IMR-90 (cell line): ENCODE measurements at regions not wholly inside any gene's neighbourhood (a gene's known extent, or its start where the extent isn't known, plus 50 kb on each side); places are given as distances from the start of the nearest gene placed in this dataset.

Source experiments
- ATAC-seq: fragments of 200-7000 bp; cut with Tn5 transposase; 2 replicates; pipeline ENCODE4 v1.9.1; 2020; ENCODE audit warnings: low read depth, mild to moderate bottlenecking, moderate library complexity
- BruUV-seq: library from RNA; stranded (reverse); fragments of 400-500 nt; replicated peaks from 2 replicates; lab custom pipeline; 2021; lab: Mats Ljungman, UMichigan
- CTCF ChIA-PET: fragments of 300-600 bp; formaldehyde crosslinking; extraction: SDS; loops from one replicate; lab custom pipeline; 2021; ENCODE audit warnings: antibody characterized with exemption; lab: Yijun Ruan, JAX
- POLR2A ChIA-PET: fragments of 300-600 bp; sonication (Branson Sonifier 250); formaldehyde crosslinking; loops from one replicate; lab custom pipeline; 2022; ENCODE audit warnings: antibody characterized with exemption; ENCODE audit not compliant: unreplicated experiment; lab: Charles Lee
- DNase-seq: peaks from one replicate; pipeline ENCODE4 v3.0.0; 2013
- H2AFZ ChIP-seq: replicated peaks from 2 replicates; pipeline ENCODE3; 2013; ENCODE audit warnings: low read length, mild to moderate bottlenecking; ENCODE audit not compliant: poor library complexity
- H2AK5ac ChIP-seq: 2 replicates; pipeline ENCODE4 v1.6.1; 2013; ENCODE audit warnings: low read depth, low read length, inconsistent platforms
- H2AK9ac ChIP-seq: replicated peaks from 2 replicates; pipeline ENCODE3; 2013; ENCODE audit warnings: mild to moderate bottlenecking, low read depth, low read length, moderate library complexity; ENCODE audit not compliant: poor library complexity
- H2BK120ac ChIP-seq: 2 replicates; pipeline ENCODE4 v1.6.1; 2013; ENCODE audit warnings: low read depth, low read length, inconsistent platforms
- H2BK15ac ChIP-seq: 3 replicates; pipeline ENCODE4 v1.6.1; 2013; ENCODE audit warnings: low read depth, low read length, inconsistent platforms
- H2BK20ac ChIP-seq: 2 replicates; pipeline ENCODE4 v1.6.1; 2013; ENCODE audit warnings: low read depth, mild to moderate bottlenecking, inconsistent platforms, low read length, moderate library complexity
- H2BK5ac ChIP-seq: 2 replicates; pipeline ENCODE4 v1.6.1; 2013; ENCODE audit warnings: mild to moderate bottlenecking, low read depth, low read length, inconsistent platforms; ENCODE audit not compliant: poor library complexity, severe bottlenecking
- H3K14ac ChIP-seq: replicated peaks from 2 replicates; pipeline ENCODE4 v1.6.1; 2013; ENCODE audit warnings: low read depth, low read length, inconsistent platforms
- H3K18ac ChIP-seq: 2 replicates; pipeline ENCODE4 v1.6.1; 2013; ENCODE audit warnings: low read depth, low read length, control low read depth
- H3K23ac ChIP-seq: 2 replicates; pipeline ENCODE4 v1.6.1; 2013; ENCODE audit warnings: low read depth, low read length, inconsistent platforms
- H3K27ac ChIP-seq: 2 replicates; pipeline ENCODE4 v1.5.1; 2013; ENCODE audit warnings: mild to moderate bottlenecking, control low read depth, low read length; ENCODE audit not compliant: insufficient read depth
- H3K27me3 ChIP-seq: 2 replicates; pipeline ENCODE4 v1.6.1; 2013; ENCODE audit warnings: low read length; ENCODE audit not compliant: control insufficient read depth, insufficient read depth
- H3K36me3 ChIP-seq: 2 replicates; pipeline ENCODE4 v1.6.1; 2013; ENCODE audit warnings: low read length, mixed read lengths; ENCODE audit not compliant: control insufficient read depth, insufficient read depth
- H3K4ac ChIP-seq: 2 replicates; pipeline ENCODE4 v1.6.1; 2013; ENCODE audit warnings: low read depth, low read length, inconsistent platforms
- H3K4me1 ChIP-seq: 2 replicates; pipeline ENCODE4 v1.6.1; 2013; ENCODE audit warnings: low read length, mixed read lengths; ENCODE audit not compliant: control insufficient read depth, insufficient read depth
- H3K4me2 ChIP-seq: 2 replicates; pipeline ENCODE4 v1.6.1; 2013; ENCODE audit warnings: low read depth, mild to moderate bottlenecking, control low read depth, low read length, moderate library complexity
- H3K4me3 ChIP-seq: 2 replicates; pipeline ENCODE4 v1.5.1; 2013; ENCODE audit warnings: low read depth, mild to moderate bottlenecking, control low read depth, low read length, moderate library complexity; ENCODE audit not compliant: insufficient read depth
- H3K56ac ChIP-seq: 2 replicates; pipeline ENCODE4 v1.6.1; 2013; ENCODE audit warnings: low read length, inconsistent platforms; ENCODE audit not compliant: insufficient read depth; ENCODE audit errors: extremely low read depth
- H3K79me1 ChIP-seq, 2 experiments: 2 replicates each; pipeline ENCODE4 v1.6.1; 2013; ENCODE audit warnings: low read length in 2 of 2, inconsistent platforms in 1 of 2, low read depth in 1 of 2
- H3K9ac ChIP-seq: 2 replicates; pipeline ENCODE4 v1.6.1; 2013; ENCODE audit warnings: low read depth, low read length, control low read depth
- H3K9me1 ChIP-seq: 2 replicates; pipeline ENCODE4 v1.6.1; 2013; ENCODE audit warnings: low read length, inconsistent platforms; ENCODE audit not compliant: insufficient read depth
- H3K9me3 ChIP-seq: 2 replicates; pipeline ENCODE4 v1.6.1; 2013; ENCODE audit warnings: low read length; ENCODE audit not compliant: control insufficient read depth, insufficient read depth
- H4K20me1 ChIP-seq: 2 replicates; pipeline ENCODE4 v1.6.1; 2013; ENCODE audit warnings: low read length, inconsistent platforms; ENCODE audit not compliant: insufficient read depth
- H4K5ac ChIP-seq: 2 replicates; pipeline ENCODE4 v1.6.1; 2013; ENCODE audit warnings: mild to moderate bottlenecking, low read depth, low read length, control low read depth
- H4K8ac ChIP-seq, 2 experiments: 2 replicates each; pipeline ENCODE4 v1.6.1; 2013; ENCODE audit warnings: low read depth in 2 of 2, low read length in 2 of 2, control low read depth in 1 of 2, inconsistent platforms in 1 of 2
- H4K91ac ChIP-seq: 2 replicates; pipeline ENCODE4 v1.6.1; 2013; ENCODE audit warnings: low read depth, low read length, inconsistent platforms; ENCODE audit not compliant: insufficient read depth
- CHD1 ChIP-seq: IDR thresholded peaks from 2 replicates; pipeline ENCODE4 v1.6.1; 2012; ENCODE audit warnings: low read depth, low read length, improper control_type of control experiment
- MAZ ChIP-seq: IDR thresholded peaks from 2 replicates; pipeline ENCODE4 v1.6.1; 2012; ENCODE audit warnings: low read depth, mild to moderate bottlenecking, low read length, improper control_type of control experiment, moderate library complexity, borderline replicate concordance
- SMC3 ChIP-seq: fragments of 150-350 bp; IDR thresholded peaks from 2 replicates; pipeline ENCODE4 v1.6.1; 2016; ENCODE audit warnings: low read depth, mild to moderate bottlenecking, antibody characterized with exemption, low read length, moderate library complexity
- WGBS, 2 experiments: methylation state at CpG; one replicate each; pipeline versions ENCODE4 v1.1.5 to v1.1.7; 2013; ENCODE audit warnings: missing lambda C conversion rate in 2 of 2; ENCODE audit not compliant: insufficient read length in 1 of 2; ENCODE audit errors: extremely low coverage in 2 of 2; 5-methylcytosine and 5-hydroxymethylcytosine counted together
- dilution Hi-C: fragments of 300-500 bp; cut with HindIII; formaldehyde crosslinking; loops from one replicate; pipeline ENCODE4 v1.14.3; 2018; ENCODE audit warnings: low sequenced_read_pairs; ENCODE audit not compliant: unreplicated experiment
- in situ Hi-C: fragments of 300-500 bp; cut with MboI; formaldehyde crosslinking; loops from 3 replicates; pipeline ENCODE4 v1.14.3; 2019; ENCODE audit warnings: low sequenced_read_pairs, inconsistent platforms, mixed read lengths
- intact Hi-C: fragments of 100-400 bp; cut with micrococcal nuclease; formaldehyde crosslinking; loops from 2 replicates; pipeline ENCODE4 v1.10.0; 2022

- Histone ChIP-seq H3K14ac (no peak overlapping the region), H4K20me1 (no peaks in the 10 kb centered on the region), H3K4me1 (no peaks in the 10 kb centered on the region), H2BK120ac (no peak overlapping the region), H2BK5ac (no peak overlapping the region), H4K91ac (no peak overlapping the region), H3K4me2 (no peak overlapping the region), H3K27ac (no peak overlapping the region), H3K18ac (no peak overlapping the region), H3K4me3 (no peak overlapping the region), H3K4ac (no peak overlapping the region), H3K9me1 (no peaks in the 10 kb centered on the region), H4K8ac (no peak overlapping the region), H3K9me3 (peaks cover 4% of the 10 kb centered on the region), H2AK9ac (no peak overlapping the region), H3K79me1 (no peaks in the 10 kb centered on the region), H3K23ac (no peak overlapping the region), H4K5ac (no peak overlapping the region), H2AK5ac (no peak overlapping the region), H3K27me3 (no peaks in the 10 kb centered on the region), H2BK20ac (no peak overlapping the region), H3K9ac (no peak overlapping the region), H3K36me3 (no peaks in the 10 kb centered on the region), H2AFZ (no peak overlapping the region), H2BK15ac (no peak overlapping the region), H3K56ac (no peak overlapping the region)
- POLR2A ChIA-PET = no interaction called here
- in situ Hi-C loops = no loop called here
- intact Hi-C loops = no loop called here
- dilution Hi-C loops = no loop called here
- TF ChIP-seq CHD1 (no peak), SMC3 (no peak), MAZ (no peak)
- DNase-seq (no peak), ATAC-seq (no peak)
- no CpG with 5 or more reads among the region's 2 CpGs for WGBS, 2 experiments
- CTCF ChIA-PET = no interaction called here
- BruUV-seq = no TSS peak
These were observed 415.1 kb downstream of the LRRIQ3 start for GRCh38 chr1:73782901-73783300.
